Suppressor macrophage (primary cell): ENCODE measurements at regions not wholly inside any gene's neighbourhood (a gene's known extent, or its start where the extent isn't known, plus 50 kb on each side); places are given as distances from the start of the nearest gene placed in this dataset.
"Not testable (repeated sequence)": the region's sequence is repeated elsewhere in the genome, so short reads cannot be mapped to it uniquely, and the experiment has no call there.

Experiments
- DNase-seq, 4 experiments: peaks; one replicate each; pipeline ENCODE4 v3.0.0-alpha.2; 2020 to 2022

GRCh38 chr5:166281433-166281832 lies 2010.0 kb upstream of the WWC1 start:
- no peak for DNase-seq

GRCh38 chr5:166282939-166283338 lies 2008.5 kb upstream of the WWC1 start:
- no peak for DNase-seq

- no peak for DNase-seq
Observed at GRCh38 chr5:166285361-166285760, 2006.1 kb upstream of the WWC1 start.

DNA sequence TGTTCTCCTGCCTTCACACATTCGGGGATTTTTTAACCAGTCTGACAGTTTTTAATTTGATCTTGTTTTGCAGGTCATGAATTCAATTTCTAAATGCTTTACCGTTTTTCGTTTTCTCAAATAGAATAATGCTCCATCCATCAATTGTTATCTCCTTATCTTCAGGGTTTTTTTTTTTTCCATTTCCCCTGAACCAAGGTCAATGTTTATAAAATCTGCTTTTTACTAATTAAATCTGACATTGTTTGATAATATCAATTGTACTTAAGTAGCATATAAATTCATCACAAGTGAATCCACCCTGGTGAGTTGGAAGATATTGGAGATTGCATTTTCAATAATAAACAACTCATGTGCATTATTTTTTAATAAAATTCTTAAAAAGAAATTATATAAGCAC lies 2004.6 kb upstream of the WWC1 start:
- DNase-seq, result no peak

DNA sequence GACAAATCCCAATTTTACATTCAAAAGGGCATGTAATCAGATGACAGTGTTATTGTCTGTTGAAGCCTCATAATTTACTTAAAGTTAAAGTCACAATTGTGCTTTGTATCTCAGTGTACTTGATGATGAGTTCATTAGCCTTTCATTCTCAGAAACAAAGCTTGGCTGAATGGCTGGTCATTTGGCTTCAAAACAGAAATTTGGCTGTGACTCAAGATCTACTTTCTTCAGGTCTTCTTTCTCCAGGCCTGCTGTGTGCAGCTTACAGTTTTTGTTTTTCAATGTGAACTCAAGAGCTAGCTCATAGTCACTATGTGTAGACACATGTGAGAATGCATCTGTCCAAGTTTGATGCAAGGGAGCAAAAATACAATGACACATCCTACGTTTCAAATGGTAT lies 2003.6 kb upstream of the WWC1 start:
- no peak for DNase-seq

DNA sequence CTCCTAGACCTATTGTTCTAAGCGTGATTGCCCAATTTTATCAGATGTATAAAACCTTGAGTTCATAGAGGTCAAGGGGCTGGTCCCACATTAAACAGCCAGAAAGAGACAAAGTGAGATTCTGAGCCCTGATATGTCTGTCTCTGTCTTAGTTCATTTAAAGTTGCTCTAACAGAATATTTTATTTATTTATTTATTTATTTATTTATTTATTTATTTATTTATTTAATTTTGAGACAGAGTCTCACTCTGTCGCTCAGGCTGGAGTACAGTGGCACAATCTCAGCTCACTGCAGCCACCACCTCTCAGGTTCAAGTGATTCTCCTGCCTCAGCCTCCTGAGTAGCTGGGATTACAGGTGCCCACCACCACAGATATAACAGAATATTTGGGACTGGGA lies 1999.6 kb upstream of the WWC1 start:
- not testable (repeated sequence) for DNase-seq

GRCh38 chr5:166293892-166294291 lies 1997.6 kb upstream of the WWC1 start:
- DNase-seq, result no peak

DNA sequence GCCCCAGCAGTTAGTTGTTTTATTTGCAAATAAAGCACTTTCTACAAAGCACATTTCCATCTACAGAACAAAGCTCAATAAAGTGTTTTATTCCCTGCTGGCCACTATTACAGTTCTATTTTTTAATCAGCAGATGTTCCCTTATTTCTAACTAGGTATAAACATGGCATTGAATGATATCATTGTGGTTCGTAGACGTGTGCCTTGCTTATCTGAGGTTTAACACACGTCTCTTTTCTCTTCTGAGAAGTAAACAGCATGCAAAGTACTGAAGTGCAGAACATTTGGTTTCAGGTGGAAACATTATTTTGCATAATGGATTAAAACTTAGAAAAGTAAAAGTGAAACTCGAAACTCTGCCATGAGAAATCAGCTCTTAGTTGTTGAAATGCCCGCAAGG lies 1989.3 kb upstream of the WWC1 start:
- DNase-seq, result no peak

DNA sequence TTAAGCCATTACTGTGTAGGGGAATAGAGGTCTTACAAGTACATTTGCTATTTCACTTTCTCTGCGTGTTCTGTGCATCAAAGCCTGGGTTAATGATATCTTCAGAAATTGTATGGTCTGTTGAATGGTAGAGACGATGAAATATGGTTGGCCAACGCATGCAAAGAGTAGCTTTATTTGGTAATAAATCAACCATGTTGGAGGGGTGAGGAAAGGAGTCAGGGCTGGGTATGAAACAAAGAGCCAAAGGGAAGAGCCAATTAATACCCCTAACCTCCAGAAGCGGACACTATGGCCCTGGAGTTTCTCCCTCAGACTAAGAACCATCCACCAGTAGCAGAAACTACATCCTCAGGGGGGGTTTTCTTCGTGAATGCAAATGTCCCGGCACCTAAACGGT lies 1974.0 kb upstream of the WWC1 start:
- no peak for DNase-seq

DNA sequence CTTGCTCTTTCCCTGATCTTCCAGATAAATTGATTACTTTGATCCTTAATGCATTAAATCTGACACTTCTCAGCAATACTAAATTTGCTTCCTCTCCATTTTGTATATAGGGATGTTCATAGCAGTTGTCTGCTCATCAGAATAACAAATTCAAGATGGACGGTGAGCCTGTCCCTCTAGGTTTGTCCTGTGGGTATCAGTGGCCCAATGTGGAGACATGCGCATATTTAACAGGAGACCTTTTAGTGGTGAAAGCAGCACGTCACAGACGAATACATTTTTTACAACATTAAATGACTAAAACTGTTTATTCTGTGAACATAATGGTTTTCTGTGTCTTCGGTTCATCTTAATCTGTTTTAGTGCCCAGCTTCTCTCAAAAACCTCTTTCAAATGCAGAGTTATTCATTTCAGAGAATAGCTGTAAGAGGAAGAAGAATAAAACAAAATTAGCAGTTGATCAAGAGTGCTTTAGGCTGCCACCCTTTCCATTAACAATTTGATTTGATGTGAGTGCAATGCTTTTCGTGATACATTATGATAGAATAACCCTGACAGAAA lies 1970.4 kb upstream of the WWC1 start:
- DNase-seq, result no peak

- no peak for DNase-seq
Observed at GRCh38 chr5:166324372-166324771, 1967.1 kb upstream of the WWC1 start.

DNA sequence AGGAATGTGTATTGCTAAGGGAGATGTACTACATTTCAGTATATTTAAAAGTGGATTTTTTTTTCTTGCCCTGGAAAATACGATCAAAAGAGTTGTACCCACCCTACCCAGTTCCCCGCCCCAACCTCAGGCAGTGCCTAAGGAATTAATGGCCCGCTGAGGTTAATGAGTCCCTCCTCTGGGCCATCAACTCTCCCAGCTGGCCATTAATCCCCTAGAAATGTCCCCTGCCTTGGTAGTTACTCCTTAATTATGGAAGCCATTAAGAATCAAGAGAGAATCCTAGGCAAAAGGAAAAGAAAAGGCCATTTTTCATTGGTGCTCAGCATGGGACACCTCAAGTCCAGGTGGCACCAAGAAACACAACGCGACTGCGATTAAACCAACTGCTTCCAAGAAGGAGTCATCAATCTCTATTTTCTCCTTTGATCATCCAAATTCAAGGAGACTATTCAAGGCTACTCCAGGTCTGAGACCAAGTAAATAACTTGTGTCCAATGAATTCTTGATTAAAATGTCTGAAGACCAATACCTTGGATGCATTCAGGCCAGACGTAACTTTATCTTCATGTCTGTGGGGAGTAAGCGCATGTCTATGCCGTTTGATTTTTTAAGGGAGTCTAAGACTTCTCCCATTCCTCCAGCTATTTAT lies 1962.2 kb upstream of the WWC1 start:
- no peak for DNase-seq

GRCh38 chr5:166330036-166330435 lies 1961.4 kb upstream of the WWC1 start:
- DNase-seq, result no peak

DNA sequence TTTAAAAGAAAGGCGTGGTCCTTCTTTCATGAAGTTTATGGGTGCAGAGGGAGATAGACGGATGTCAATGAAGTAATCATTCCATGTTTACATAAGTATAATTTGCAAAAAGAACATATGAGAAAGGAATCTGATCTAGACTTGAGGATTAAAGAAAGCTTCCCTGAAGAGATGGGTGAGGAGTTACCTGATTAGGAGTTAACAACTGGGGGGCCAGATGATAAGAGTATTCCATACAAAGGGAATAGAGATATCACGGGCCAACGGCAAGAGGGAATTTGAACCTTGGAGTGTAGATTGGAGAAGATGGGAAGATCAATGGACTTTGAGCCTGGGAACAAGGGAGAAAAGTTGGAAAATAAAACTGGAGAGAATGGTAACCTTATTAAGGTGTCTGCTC lies 1959.9 kb upstream of the WWC1 start:
- no peak for DNase-seq

DNA sequence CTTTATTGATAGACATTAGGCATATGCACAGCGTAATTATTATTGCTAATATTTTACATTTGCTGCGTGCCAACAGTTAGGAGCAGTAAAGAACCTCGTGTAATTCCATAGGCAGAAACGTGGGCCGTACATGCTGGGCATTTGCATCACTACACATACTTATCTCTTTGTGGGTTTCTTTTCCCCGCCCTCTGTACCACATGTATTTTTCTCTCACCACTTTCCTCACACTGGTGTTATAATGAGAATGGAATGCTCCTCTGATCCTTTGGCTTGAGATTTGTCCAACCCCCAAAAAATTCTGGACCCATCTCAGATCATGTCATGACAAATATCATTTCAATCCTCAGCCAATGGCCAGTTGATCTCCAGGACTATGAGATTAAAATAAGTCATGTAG lies 1952.6 kb upstream of the WWC1 start:
- no peak for DNase-seq

GRCh38 chr5:166340039-166340438 lies 1951.4 kb upstream of the WWC1 start:
- DNase-seq, result no peak

- DNase-seq, result no peak
Observed at GRCh38 chr5:166341740-166342337, 1949.6 kb upstream of the WWC1 start.

DNA sequence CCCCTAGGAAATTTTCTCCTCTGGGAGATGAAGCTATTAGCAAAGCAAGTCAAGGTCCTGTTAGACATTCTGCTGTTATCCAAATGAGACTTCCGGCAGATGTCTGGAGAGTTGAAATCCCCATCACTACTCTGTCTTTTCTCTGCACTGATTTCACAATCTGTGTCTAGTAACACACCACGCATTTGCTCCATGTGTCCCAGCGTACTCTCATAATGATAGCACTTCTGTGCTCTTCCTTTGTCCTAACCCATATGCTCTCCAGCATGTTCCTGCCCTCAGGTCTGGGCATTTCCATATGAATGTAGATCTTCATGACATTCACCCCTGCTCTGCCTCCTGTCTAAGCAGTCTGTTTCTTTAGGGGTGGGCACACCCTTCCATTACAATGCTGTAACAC lies 1949.0 kb upstream of the WWC1 start:
- no peak for DNase-seq

- no peak for DNase-seq
Observed at GRCh38 chr5:166346726-166347374, 1944.6 kb upstream of the WWC1 start.

- DNase-seq, result no peak
Observed at GRCh38 chr5:166349046-166349445, 1942.4 kb upstream of the WWC1 start.

GRCh38 chr5:166353580-166353979 lies 1937.9 kb upstream of the WWC1 start:
- DNase-seq, result no peak

DNA sequence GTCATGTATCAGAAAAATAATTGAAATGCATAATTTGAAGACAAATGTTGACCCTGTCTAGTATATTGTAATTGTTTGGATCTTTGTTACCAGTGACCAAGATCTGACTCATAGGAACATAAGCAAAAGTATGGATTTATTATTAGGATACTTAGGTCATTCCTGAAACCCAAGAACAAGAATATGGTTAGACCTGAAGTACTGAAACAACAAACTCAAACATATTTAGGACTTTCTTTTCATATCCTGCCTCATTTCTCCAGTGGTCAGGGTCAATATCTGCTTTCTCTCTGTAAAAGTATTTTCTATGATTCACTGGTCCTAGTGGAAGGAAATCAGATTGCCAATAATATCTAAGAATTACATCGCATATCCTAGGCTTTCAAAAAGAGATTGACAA lies 1937.1 kb upstream of the WWC1 start:
- DNase-seq, result no peak

DNA sequence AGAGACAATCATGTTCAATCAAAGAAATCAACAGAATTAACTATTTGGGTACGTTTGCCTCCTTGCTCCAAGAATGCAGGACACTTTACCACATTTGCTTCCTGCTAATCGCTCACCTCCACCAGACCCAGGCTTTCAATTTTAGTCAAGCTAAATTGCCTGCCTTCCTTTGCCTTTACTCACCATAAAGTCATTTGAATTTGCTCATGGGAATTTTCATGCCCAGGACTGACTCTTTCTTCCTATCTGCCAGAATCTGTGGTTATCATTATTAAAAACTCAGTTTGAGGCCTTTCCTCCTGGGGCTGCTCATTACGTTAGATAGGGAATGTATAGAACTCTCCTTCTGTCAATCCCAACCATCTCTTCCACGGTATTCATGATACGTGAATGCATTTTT lies 1935.3 kb upstream of the WWC1 start:
- DNase-seq, result no peak
